GM18507 (cell line): ENCODE measurements at regions not wholly inside any gene's neighbourhood (a gene's known extent, or its start where the extent isn't known, plus 50 kb on each side); places are given as distances from the start of the nearest gene placed in this dataset.
"Not testable (repeated sequence)": the region's sequence is repeated elsewhere in the genome, so short reads cannot be mapped to it uniquely, and the experiment has no call there.

Experiments
- DNase-seq: peaks from one replicate; pipeline ENCODE4 v3.0.0; 2011; ENCODE audit warnings: low read depth; ENCODE audit not compliant: insufficient read length; ENCODE audit errors: extremely low spot score
- FAIRE-seq: peaks from 2 replicates; lab custom pipeline; 2011; peaks lifted over from hg19 to GRCh38; lab: Jason Lieb, UNC

- FAIRE-seq, result no peak
- DNase-seq, result no peak
These were observed 232.0 kb downstream of the KCNRG start for GRCh38 chr13:50247223-50247622.

DNA sequence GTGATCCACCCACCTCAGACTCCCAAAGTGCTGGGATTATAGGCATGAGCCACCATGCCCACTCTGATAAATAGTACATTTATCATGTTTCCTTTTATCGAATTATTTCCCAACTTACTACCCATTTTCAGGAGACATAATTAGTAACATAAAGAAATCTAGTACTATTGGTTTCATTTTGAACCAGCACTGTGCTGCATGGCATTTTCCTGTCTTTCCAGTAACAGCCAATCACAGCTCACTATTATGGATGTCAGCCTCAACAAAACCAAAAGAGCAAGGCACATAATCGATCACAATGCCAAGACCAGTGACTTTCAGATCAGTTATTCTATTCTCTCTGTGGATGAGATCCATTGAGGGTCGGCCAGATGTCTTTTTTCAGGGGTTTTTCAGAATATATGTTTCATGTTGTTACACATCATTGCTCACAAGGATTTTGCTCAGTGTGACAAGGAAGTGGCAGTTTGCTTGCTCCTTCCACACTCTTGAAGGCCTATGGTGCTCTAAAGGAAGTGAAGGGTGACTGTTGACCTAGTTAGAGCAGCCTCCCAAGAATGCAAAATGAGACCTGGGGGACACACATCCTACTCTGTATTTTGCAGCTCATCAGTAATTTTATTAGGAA lies 233.4 kb downstream of the KCNRG start:
- no peak for DNase-seq
- peak; percentile 12 for FAIRE-seq

GRCh38 chr13:50249144-50249521 lies 233.9 kb downstream of the KCNRG start:
- FAIRE-seq, result no peak
- no peak for DNase-seq

DNA sequence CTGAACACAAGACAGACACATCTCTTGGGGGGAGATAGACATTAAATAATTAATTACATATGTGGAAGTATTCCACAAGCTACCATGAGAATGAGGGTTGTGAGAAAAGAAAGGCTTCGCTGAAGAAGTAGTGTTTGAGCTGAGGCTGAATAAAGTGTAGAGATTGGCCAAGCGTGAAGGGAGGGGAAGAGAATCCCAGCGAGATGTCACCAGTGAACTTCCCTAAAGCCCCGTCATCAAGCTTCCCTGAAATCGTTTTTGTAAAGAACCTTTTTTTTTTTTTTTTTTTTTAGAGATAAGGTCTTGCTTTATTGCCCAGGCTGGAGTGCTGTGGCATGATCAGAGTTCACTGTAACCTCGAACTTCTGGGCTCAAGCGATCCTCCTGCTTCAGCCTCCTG lies 235.2 kb downstream of the KCNRG start:
- no peak for DNase-seq

GRCh38 chr13:50255639-50256038 lies 240.4 kb downstream of the KCNRG start:
- DNase-seq, result no peak
- no peak for FAIRE-seq

More for the DNA sequence above, 235.2 kb downstream of the KCNRG start:
- no peak for FAIRE-seq

GRCh38 chr13:50256536-50257321 lies 241.5 kb downstream of the KCNRG start:
- not testable (repeated sequence) for DNase-seq, FAIRE-seq

DNA sequence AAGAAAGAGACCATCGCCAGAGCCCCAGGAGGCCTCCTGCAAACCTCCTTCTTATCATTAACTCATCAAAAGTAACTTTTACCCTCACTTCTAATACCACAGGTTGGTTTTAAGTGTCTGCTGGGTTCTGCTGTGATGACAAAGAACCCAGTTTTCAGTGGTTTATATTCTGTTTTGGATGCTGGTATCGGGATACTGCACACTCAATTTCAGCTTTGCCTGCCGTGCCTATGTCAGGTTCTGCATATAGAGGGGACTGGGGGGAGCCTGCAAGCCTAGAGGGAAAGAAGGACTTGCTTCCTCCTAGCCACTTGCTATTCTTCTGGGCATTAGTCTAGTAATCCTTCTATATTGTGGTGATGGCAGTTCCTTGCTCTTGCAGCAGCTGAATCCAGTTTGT lies 242.4 kb downstream of the KCNRG start:
- FAIRE-seq, result no peak

DNA sequence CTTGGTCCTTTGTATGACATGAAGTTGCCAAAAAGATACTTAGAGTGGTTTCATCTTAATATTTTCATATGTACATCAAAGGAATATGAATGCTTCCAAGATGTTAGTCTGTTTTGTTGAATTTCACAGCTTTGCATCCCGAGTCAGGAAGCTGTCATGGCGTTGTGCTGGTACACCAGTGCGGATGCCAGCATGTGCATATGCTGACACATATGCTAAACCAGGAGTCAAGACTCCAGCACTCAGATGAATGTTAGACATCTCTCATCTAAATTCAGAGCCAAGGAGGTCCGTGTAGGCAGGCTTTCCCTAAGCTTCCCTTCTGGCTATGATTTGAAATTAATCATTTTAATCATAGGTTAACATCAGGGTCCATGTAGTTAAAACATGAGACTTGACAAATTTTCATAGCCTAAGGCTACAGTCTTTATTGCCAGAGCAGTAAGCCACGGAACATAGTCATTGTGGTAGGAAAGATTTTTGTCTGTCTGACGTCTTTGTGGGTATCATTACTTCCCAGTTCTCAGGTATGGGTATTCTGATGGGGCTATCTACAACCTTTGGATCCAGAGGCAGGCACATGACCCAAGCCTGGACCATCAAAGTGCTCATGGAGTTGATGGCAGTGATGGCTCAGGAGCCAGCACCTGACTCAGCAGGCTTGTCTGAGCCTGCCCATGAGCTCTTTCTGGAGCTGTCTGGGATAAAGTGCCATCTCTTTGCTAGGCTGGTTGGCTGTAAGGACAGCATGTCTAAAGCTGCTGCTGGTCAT lies 246.1 kb downstream of the KCNRG start:
- DNase-seq (no peak), FAIRE-seq (no peak)

More for the DNA sequence above, 242.4 kb downstream of the KCNRG start:
- no peak for DNase-seq

GRCh38 chr13:50267066-50267465 lies 251.8 kb downstream of the KCNRG start:
- FAIRE-seq (no peak), DNase-seq (no peak)

DNA sequence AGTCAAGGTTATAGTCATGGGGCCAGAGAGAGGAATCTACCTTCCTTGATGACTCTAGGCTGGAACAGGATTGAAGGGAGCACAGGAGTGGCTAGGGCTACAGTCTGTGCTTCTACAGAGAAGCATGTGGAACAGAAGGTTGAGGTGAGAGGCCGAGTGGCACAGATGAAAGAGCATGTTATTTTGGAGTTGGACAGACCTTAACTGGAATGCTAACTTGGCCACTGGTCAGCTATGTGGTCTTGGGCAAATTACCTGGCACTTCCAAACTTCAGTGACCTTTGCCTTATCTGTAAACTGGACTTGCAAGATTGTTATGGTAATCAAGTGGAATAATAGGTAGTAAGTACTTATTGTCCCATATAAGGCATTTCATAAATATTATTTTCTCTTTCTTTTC lies 252.7 kb downstream of the KCNRG start:
- DNase-seq (no peak), FAIRE-seq (no peak)

- DNase-seq (no peak), FAIRE-seq (no peak)
These were observed 253.3 kb downstream of the KCNRG start for GRCh38 chr13:50268500-50268899.

DNA sequence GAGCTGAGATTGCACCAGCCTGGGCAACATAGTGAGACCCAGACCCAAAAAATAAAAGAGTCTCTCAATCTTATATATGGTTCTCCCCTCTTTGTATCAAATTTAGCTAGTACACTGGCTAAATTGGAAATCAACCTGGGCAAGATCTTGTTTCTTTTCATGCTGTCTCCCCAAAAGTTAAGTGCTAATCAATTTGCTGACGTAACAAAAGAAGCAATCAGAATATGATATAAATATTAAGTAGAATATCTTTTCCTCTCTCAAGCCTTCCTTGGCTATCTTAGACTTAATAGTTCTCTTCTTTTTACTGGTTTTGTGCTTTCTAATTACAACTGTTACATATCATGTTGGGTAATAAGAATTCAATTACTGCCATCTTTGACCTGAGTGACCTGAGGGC lies 258.9 kb downstream of the KCNRG start:
- DNase-seq (no peak), FAIRE-seq (no peak)

DNA sequence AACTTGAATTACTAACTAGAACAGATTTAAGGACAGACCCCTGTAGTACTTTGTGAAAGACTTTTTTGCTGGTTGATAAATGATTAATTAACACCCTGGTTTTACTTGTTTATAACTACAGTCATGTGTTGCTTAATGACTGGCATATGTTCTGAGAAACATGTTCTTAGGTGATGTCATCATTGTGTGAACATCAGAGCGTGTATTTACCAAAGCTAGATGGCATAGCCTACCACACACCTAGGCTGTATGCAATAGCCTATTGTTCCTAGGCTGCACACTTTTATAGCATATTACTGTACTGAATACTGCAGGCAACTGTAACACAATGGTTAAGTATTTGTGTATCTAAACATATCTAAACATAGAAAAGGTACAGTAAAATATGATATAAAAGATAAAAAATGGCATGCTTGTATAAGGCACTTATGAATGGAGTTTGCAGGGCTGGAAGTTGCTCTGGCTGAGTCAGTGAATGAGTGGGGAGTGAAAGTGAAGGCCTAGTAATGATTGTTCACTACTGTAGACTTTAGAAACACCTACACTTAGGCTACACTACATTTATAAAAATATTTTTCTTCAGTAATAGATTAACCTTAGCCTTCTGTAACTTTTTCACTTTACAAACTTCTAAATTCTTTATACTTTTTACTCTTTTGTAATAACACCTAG lies 260.3 kb downstream of the KCNRG start:
- DNase-seq (no peak), FAIRE-seq (no peak)

- no peak for FAIRE-seq
These were observed 261.3 kb downstream of the KCNRG start for GRCh38 chr13:50276550-50276949.

GRCh38 chr13:50277127-50277526 lies 261.9 kb downstream of the KCNRG start:
- no peak for FAIRE-seq
- no peak for DNase-seq

More at GRCh38 chr13:50276550-50276949, 261.3 kb downstream of the KCNRG start:
- no peak for DNase-seq

DNA sequence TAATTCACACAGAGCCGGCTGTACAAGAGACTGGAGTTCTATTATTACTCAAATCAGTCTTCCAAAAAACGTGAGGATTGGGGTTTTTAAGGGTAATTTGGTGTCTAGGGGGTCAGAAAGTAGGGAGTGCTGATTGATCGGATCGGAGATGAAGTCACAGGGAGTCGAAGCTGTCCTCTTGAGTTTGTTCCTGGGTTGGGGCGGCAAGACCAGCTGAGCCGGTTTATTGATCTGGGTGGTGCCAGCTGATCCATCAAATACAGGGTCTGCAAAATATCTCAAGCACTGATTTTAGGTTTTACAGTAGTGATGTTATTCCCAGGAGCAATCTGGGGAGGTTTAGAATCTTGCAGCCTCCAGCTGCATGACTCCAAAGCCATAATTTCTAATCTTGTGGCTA lies 262.7 kb downstream of the KCNRG start:
- no peak for DNase-seq
- no peak for FAIRE-seq

GRCh38 chr13:50280441-50280937 lies 265.2 kb downstream of the KCNRG start:
- no peak for FAIRE-seq
- DNase-seq, result no peak

GRCh38 chr13:50282016-50282415 lies 266.8 kb downstream of the KCNRG start:
- no peak for DNase-seq
- FAIRE-seq, result no peak

DNA sequence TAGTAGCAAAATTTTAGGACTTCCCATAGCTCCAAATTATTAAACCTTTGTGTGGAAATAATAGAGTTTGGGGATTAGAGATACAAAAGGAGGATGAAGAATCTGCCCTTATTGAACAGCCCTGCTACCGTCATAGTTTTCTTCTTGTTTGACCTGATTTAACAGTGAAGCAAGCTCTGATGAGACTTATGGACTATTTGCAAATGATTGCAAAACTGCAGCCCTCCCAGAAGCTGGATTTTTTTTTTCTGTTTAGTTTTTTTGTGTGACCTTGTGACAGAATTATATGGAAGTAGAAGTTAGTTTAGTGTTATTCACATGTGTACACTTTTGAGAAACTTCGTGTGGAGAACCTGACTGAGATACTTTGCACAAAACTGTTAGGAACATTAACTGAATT lies 267.8 kb downstream of the KCNRG start:
- FAIRE-seq (no peak), DNase-seq (no peak)

DNA sequence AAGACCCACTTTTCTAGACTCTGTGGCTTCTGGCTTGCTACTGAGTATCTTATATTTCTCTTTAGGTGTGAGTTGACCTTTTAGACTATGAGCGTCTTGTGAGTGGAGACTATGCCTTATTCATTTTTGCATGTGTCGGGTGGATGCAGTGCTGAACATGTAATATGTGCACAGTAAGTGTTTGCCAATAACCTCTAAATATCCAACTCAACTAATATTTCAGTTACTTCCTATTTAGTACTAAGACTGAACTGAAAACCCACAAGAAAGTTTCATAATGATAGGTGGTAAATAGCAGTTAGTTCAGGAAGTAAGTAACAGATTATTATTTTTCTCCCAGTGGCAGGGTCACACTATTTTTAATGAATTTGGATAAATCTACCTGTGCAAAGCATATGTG lies 269.3 kb downstream of the KCNRG start:
- DNase-seq (peak; percentile 8), FAIRE-seq (peak; percentile 87)
